Stomach (tissue), 8 donors: ENCODE measurements at regions not wholly inside any gene's neighbourhood (a gene's known extent, or its start where the extent isn't known, plus 50 kb on each side); places are given as distances from the start of the nearest gene placed in this dataset.

ENCODE experiments used
- DNase-seq, 2 donors: peaks; one replicate each; pipeline versions ENCODE4 v3.0.0 to v3.0.0-alpha.2; 2013 to 2019
- H3K27ac ChIP-seq, 5 donors: fragments of 200-600 bp in 4 of 5; sonication (generic) in 4 of 5; one replicate each; pipeline ENCODE4 v1.5.1; 2013 to 2019; ENCODE audit warnings: mild to moderate bottlenecking in 1 of 5, moderate library complexity in 1 of 5
- H3K27me3 ChIP-seq, 3 donors: fragments of 200-600 bp; sonication (generic); one replicate each; pipeline ENCODE4 v1.5.1; 2017 to 2019; ENCODE audit warnings: mixed run types in 1 of 3
- H3K36me3 ChIP-seq, 4 donors: fragments of 200-600 bp; sonication (generic); 1 replicate in 3 of 4; 2 replicates in 1 of 4; pipeline ENCODE4 v1.5.1; 2016 to 2019
- H3K4me1 ChIP-seq, 4 donors: fragments of 200-600 bp; sonication (generic); one replicate each; pipeline ENCODE4 v1.5.1; 2016 to 2019
- H3K4me3 ChIP-seq, 4 donors: fragments of 200-600 bp; sonication (generic) in 3 of 4; one replicate each; pipeline ENCODE4 v1.5.1; 2016 to 2019; ENCODE audit warnings: mild to moderate bottlenecking in 1 of 4
- H3K9me3 ChIP-seq, 4 donors: fragments of 200-600 bp; sonication (generic); one replicate each; pipeline ENCODE4 v1.5.1; 2016 to 2019
- CTCF ChIP-seq, 7 experiments: fragments of 450-650 bp in 4 of 7; fragments of 200-600 bp in 3 of 7; sonication (generic) in 3 of 7; IDR thresholded peaks; one replicate each; pipeline ENCODE4 v1.5.1; 2016 to 2019; ENCODE audit warnings: antibody characterized with exemption in 7 of 7, control low read depth in 2 of 7, mild to moderate bottlenecking in 1 of 7
- EP300 ChIP-seq: sonication (generic); formaldehyde crosslinking; IDR thresholded peaks from one replicate; pipeline ENCODE4 v1.6.1; 2017; ENCODE audit warnings: antibody characterized with exemption
- POLR2A ChIP-seq, 4 donors: fragments of 450-650 bp; IDR thresholded peaks; one replicate each; pipeline ENCODE4 v1.6.1; 2016; ENCODE audit warnings: antibody characterized with exemption in 4 of 4, control low read depth in 2 of 4, mild to moderate bottlenecking in 1 of 4, moderate library complexity in 1 of 4
- POLR2AphosphoS5 ChIP-seq, 3 donors: sonication (generic); formaldehyde crosslinking; IDR thresholded peaks; one replicate each; pipeline ENCODE4 v1.6.1; 2016; ENCODE audit warnings: antibody characterized with exemption in 3 of 3
- WGBS, 5 donors: extraction: QIAGEN DNeasy Blood & Tissue Kit in 3 of 5; methylation state at CpG; one replicate each; pipeline versions ENCODE4 v1.1.5 to v1.1.7; 2013 to 2018; 5-methylcytosine and 5-hydroxymethylcytosine counted together
- intact Hi-C: fragments of 100-400 bp; cut with DNase I; formaldehyde crosslinking; loops from one replicate; pipeline ENCODE4 v1.15.1; 2023; ENCODE audit warnings: low total_unique reads
- donor health status: healthy with polysubstance abuse.
- donor health status: Bipolar disorder and iron deficiency.
- donor health status: healthy.

DNA sequence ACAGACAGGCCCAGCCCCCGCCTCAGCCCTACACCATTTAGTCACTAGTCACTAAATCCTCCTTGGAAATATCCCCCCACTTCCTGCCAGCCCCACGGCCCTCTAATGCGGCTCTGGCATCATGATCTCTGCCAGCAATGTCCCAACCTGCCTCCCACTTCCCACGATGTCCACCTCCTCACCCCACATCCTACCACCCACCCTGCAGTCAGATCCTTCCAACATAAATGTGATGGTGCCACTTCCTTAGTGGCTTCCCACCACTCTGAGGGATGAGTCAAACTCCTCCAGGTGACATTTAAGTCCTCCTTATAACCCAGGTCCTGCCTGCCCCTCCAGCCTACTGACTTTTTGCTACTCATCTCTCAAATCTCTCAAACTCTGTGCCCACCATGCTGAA, 167.5 kb downstream of the SHQ1 start:
- Histone ChIP-seq H3K9me3 (peaks cover 0 to 7% (median 3%) of the 10 kb centered on the region in 4 donors), H3K27ac (no peak overlapping the region), H3K4me1 (no peaks in the 10 kb centered on the region), H3K36me3 (no peaks in the 10 kb centered on the region), H3K27me3 (no peaks in the 10 kb centered on the region), H3K4me3 (no peak overlapping the region)
- TF ChIP-seq CTCF (IDR thresholded peaks at IDR 0.05) (no peak), EP300 (no peak), POLR2AphosphoS5 (IDR thresholded peaks at IDR 0.05) (no peak), POLR2A (IDR thresholded peaks at IDR 0.05) (no peak)
- intact Hi-C loops: no loop called here
- WGBS, 5 donors: 63 to 89% (median 85%) methylated on average over 4 of the region's 4 CpGs
- no peak for DNase-seq

- intact Hi-C loops: no loop called here
- no peak overlapping the region for H3K4me3 ChIP-seq
- H3K4me1 ChIP-seq: no peaks in the 10 kb centered on the region
- no peaks in the 10 kb centered on the region for H3K36me3 ChIP-seq
- 32 to 51% (median 41%) methylated on average over 6 of the region's 6 CpGs for WGBS, 5 donors
- peak in 1 of 2 donors; percentile 60 for DNase-seq
- H3K9me3 ChIP-seq: peaks cover 0 to 12% (median 3%) of the 10 kb centered on the region in 4 donors
- TF ChIP-seq CTCF (IDR thresholded peaks at IDR 0.05) (no peak), POLR2AphosphoS5 (IDR thresholded peaks at IDR 0.05) (no peak), POLR2A (IDR thresholded peaks at IDR 0.05) (no peak), EP300 (no peak)
- H3K27ac ChIP-seq: no peak overlapping the region
- no peaks in the 10 kb centered on the region for H3K27me3 ChIP-seq
These were observed 168.6 kb downstream of the SHQ1 start for GRCh38 chr3:72679540-72680198.

DNA sequence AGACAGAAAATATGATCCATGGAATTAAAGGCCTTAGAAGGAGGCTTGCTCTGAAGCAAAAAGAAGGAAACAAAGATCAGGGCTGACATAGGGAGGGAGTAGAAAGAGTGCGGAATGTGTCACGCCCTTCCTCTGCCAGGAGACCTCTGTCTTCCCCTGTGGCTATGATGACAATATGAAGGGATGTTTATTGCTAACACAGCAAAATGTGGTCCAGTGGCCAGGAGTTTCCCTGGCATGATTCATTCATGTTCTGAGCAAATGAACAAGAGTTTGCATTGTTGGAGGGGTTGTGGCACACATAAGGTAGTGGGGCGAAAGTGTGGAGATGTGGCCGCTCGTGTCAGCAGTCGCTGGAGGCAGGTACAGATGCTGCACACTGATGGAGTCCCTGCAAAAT, 169.4 kb downstream of the SHQ1 start:
- no peak for TF ChIP-seq POLR2AphosphoS5 (IDR thresholded peaks at IDR 0.05)
- Histone ChIP-seq H3K9me3 (peaks cover 0 to 12% (median 3%) of the 10 kb centered on the region in 4 donors), H3K27ac (no peak overlapping the region), H3K36me3 (no peaks in the 10 kb centered on the region), H3K4me3 (no peak overlapping the region), H3K4me1 (no peaks in the 10 kb centered on the region), H3K27me3 (no peaks in the 10 kb centered on the region)
- intact Hi-C loops: no loop called here
- no peak for DNase-seq
- WGBS, 5 donors: 78 to 90% (median 82%) methylated on average over 6 of the region's 6 CpGs

DNA sequence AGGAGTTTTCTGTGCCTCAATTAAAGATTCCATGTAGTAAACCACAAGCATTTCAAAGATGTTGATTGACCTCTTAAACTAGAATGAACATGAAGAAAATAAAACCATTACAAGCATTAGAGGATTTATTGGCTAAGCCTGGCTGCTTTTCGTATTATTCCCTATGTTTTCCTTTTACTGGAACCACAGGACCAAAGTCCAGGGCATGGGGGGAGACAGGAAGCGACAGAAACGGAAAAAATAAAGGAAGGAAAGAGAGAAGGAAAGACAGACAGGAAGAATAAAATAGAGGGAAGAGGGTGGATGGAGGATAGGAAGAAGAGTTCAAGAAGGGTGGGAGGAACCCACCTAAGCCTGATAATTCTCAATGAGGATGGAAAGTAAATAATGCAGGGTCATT, 169.9 kb downstream of the SHQ1 start:
- intact Hi-C loops: no loop called here
- H3K27me3 ChIP-seq: no peaks in the 10 kb centered on the region
- H3K36me3 ChIP-seq: no peaks in the 10 kb centered on the region
- H3K27ac ChIP-seq: no peak overlapping the region
- TF ChIP-seq EP300 (no peak), POLR2AphosphoS5 (IDR thresholded peaks at IDR 0.05) (no peak), CTCF (IDR thresholded peaks at IDR 0.05) (no peak), POLR2A (IDR thresholded peaks at IDR 0.05) (no peak)
- no peaks in the 10 kb centered on the region for H3K4me1 ChIP-seq
- DNase-seq: no peak
- WGBS, 5 donors: 63 to 77% (median 67%) methylated on average over 3 of the region's 3 CpGs
- peaks cover 0 to 12% (median 3%) of the 10 kb centered on the region in 4 donors for H3K9me3 ChIP-seq
- H3K4me3 ChIP-seq: no peak overlapping the region

DNA sequence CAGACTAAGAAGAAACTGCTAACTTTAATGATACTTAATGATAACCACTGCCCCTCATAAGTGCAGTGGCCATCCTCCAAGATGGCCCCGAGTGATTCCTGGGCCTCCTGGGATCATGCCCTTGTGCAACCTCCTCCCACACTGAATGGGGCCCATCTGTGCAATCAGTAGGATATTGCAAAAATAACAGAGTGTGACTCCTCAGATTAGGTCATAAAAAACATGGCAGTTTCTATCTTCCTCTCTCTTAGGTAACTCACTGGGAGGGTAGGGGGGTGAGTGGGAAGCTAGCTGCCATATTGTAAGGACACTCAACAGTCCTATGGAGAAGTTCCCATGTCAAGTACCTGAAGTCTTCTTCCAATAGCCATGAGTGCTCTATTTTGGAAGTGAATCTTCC, 173.0 kb downstream of the SHQ1 start:
- Histone ChIP-seq H3K27ac (no peak overlapping the region), H3K4me1 (no peaks in the 10 kb centered on the region), H3K27me3 (no peaks in the 10 kb centered on the region), H3K9me3 (peaks cover 0 to 12% (median 0%) of the 10 kb centered on the region in 4 donors), H3K36me3 (no peaks in the 10 kb centered on the region), H3K4me3 (no peak overlapping the region)
- WGBS, 5 donors: 72 to 89% (median 83%) methylated on average over 1 of the region's 1 CpG
- TF ChIP-seq CTCF (IDR thresholded peaks at IDR 0.05): no peak
- TF ChIP-seq POLR2A (IDR thresholded peaks at IDR 0.05): no peak
- no peak for TF ChIP-seq POLR2AphosphoS5 (IDR thresholded peaks at IDR 0.05)
- TF ChIP-seq EP300: no peak
- intact Hi-C loops: no loop called here
- no peak for DNase-seq
